Fibroblast of lung (primary cell): ENCODE measurements at regions not wholly inside any gene's neighbourhood (a gene's known extent, or its start where the extent isn't known, plus 50 kb on each side); places are given as distances from the start of the nearest gene placed in this dataset.

Source experiments
- DNase-seq, 2 donors: peaks; one replicate each; pipeline versions ENCODE4 v3.0.0 to v3.0.0-alpha.2; 2010; ENCODE audit warnings: low read depth in 2 of 2
- H2AFZ ChIP-seq: 2 replicates; pipeline ENCODE4 v1.5.1; 2012; ENCODE audit warnings: low read length, control low read depth, inconsistent platforms
- H3K27ac ChIP-seq: 2 replicates; pipeline ENCODE4 v1.5.1; 2011; ENCODE audit warnings: low read length, control low read depth; ENCODE audit not compliant: insufficient read depth
- H3K27me3 ChIP-seq: 2 replicates; pipeline ENCODE4 v1.5.1; 2011; ENCODE audit warnings: mild to moderate bottlenecking, low read length; ENCODE audit not compliant: control insufficient read depth, insufficient read depth
- H3K36me3 ChIP-seq: 2 replicates; pipeline ENCODE4 v1.5.1; 2011; ENCODE audit warnings: low read length; ENCODE audit not compliant: control insufficient read depth, insufficient read depth
- H3K4me1 ChIP-seq: 2 replicates; pipeline ENCODE4 v1.5.1; 2011; ENCODE audit warnings: low read length; ENCODE audit not compliant: control insufficient read depth, insufficient read depth; ENCODE audit errors: extremely low read depth
- H3K4me2 ChIP-seq: 2 replicates; pipeline ENCODE4 v1.5.1; 2011; ENCODE audit warnings: low read length, control low read depth; ENCODE audit not compliant: insufficient read depth; ENCODE audit errors: extremely low read depth
- H3K4me3 ChIP-seq, 4 experiments: fragments of 200-600 bp in 1 of 4; sonication (generic) in 1 of 4; replicated peaks in 1 of 4; 2 replicates each; pipeline ENCODE4 v1.5.1; 2011 to 2016; ENCODE audit warnings: low read length in 4 of 4, low read depth in 3 of 4, mild to moderate bottlenecking in 3 of 4, control low read depth in 2 of 4, inconsistent platforms in 1 of 4, mixed read lengths in 1 of 4; ENCODE audit not compliant: insufficient read depth in 1 of 4; ENCODE audit errors: control extremely low read depth in 1 of 4
- H3K79me2 ChIP-seq: 2 replicates; pipeline ENCODE4 v1.5.1; 2012; ENCODE audit warnings: mild to moderate bottlenecking, low read length, inconsistent platforms; ENCODE audit not compliant: control insufficient read depth, insufficient read depth
- H3K9ac ChIP-seq: 2 replicates; pipeline ENCODE4 v1.5.1; 2011; ENCODE audit warnings: mild to moderate bottlenecking, low read length, control low read depth; ENCODE audit not compliant: insufficient read depth
- H3K9me3 ChIP-seq: 2 replicates; pipeline ENCODE4 v1.5.1; 2012; ENCODE audit warnings: low read depth, low read length; ENCODE audit not compliant: control insufficient read depth, insufficient read depth
- H4K20me1 ChIP-seq: 2 replicates; pipeline ENCODE4 v1.5.1; 2011; ENCODE audit warnings: low read length; ENCODE audit not compliant: control insufficient read depth, insufficient read depth; ENCODE audit errors: extremely low read depth
- CTCF ChIP-seq, 2 donors: IDR thresholded peaks in 1 of 2; conservative IDR thresholded peaks in 1 of 2; 1 replicate in 1 of 2; 2 replicates in 1 of 2; pipeline ENCODE4 v1.5.1; 2011 to 2012; ENCODE audit warnings: low read length in 2 of 2, control low read depth in 1 of 2, inconsistent platforms in 1 of 2, low read depth in 1 of 2, mild to moderate bottlenecking in 1 of 2
- EZH2 ChIP-seq: IDR thresholded peaks from 2 replicates; pipeline ENCODE4 v1.5.1; 2012; ENCODE audit warnings: low read length, control low read depth, mild to moderate bottlenecking; ENCODE audit errors: missing control alignments

GRCh38 chr2:53432936-53433335 lies 334.7 kb upstream of the CHAC2 start:
- no peaks in the 10 kb centered on the region for H3K79me2 ChIP-seq
- no peak overlapping the region for H3K27ac ChIP-seq
- no peak overlapping the region for H3K4me2 ChIP-seq
- H3K4me3 ChIP-seq: no peak overlapping the region
- no peaks in the 10 kb centered on the region for H4K20me1 ChIP-seq
- H2AFZ ChIP-seq: no peak overlapping the region
- H3K4me1 ChIP-seq: no peaks in the 10 kb centered on the region
- DNase-seq: no peak
- no peaks in the 10 kb centered on the region for H3K27me3 ChIP-seq
- H3K36me3 ChIP-seq: no peaks in the 10 kb centered on the region
- no peak for TF ChIP-seq EZH2
- no peak for TF ChIP-seq CTCF (conservative IDR thresholded peaks at IDR 0.05 in 1 of 2, IDR thresholded peaks at IDR 0.05 in 1 of 2; ENCODE audit: low read depth in 1 of 2, low read length in 2 of 2)
- H3K9me3 ChIP-seq: no peaks in the 10 kb centered on the region
- no peak overlapping the region for H3K9ac ChIP-seq

GRCh38 chr2:53429901-53430300 lies 337.7 kb upstream of the CHAC2 start:
- Histone ChIP-seq H3K27ac (no peak overlapping the region), H2AFZ (no peak overlapping the region), H3K4me3 (no peak overlapping the region), H4K20me1 (no peaks in the 10 kb centered on the region), H3K9ac (no peak overlapping the region), H3K27me3 (no peaks in the 10 kb centered on the region), H3K4me1 (no peaks in the 10 kb centered on the region), H3K36me3 (no peaks in the 10 kb centered on the region), H3K9me3 (no peaks in the 10 kb centered on the region), H3K79me2 (no peaks in the 10 kb centered on the region), H3K4me2 (no peak overlapping the region)
- peak in 1 of 2 donors; percentile 3 for DNase-seq
- TF ChIP-seq CTCF (conservative IDR thresholded peaks at IDR 0.05 in 1 of 2, IDR thresholded peaks at IDR 0.05 in 1 of 2; ENCODE audit: low read depth in 1 of 2, low read length in 2 of 2) (no peak), EZH2 (no peak)

- Histone ChIP-seq H3K4me3 (no peak overlapping the region), H4K20me1 (no peaks in the 10 kb centered on the region), H3K36me3 (no peaks in the 10 kb centered on the region), H3K27ac (no peak overlapping the region), H3K27me3 (no peaks in the 10 kb centered on the region), H3K79me2 (no peaks in the 10 kb centered on the region), H3K9me3 (no peaks in the 10 kb centered on the region), H3K4me1 (no peaks in the 10 kb centered on the region), H2AFZ (no peak overlapping the region), H3K4me2 (no peak overlapping the region), H3K9ac (no peak overlapping the region)
- DNase-seq: no peak
- no peak for TF ChIP-seq CTCF (conservative IDR thresholded peaks at IDR 0.05 in 1 of 2, IDR thresholded peaks at IDR 0.05 in 1 of 2; ENCODE audit: low read depth in 1 of 2, low read length in 2 of 2)
Measured at GRCh38 chr2:53424902-53425301, 342.7 kb upstream of the CHAC2 start.
